SK-N-SH (cell line): ENCODE measurements at regions not wholly inside any gene's neighbourhood (a gene's known extent, or its start where the extent isn't known, plus 50 kb on each side); places are given as distances from the start of the nearest gene placed in this dataset.

Experiments used
- CTCF ChIA-PET: fragments of 300-600, 350-600 bp; formaldehyde crosslinking; extraction: SDS; loops from one replicate; lab custom pipeline; 2021; lab: Yijun Ruan, JAX
- POLR2A ChIA-PET: fragments of 350-600 bp; sonication (Branson Sonifier 250); formaldehyde crosslinking; extraction: SDS; loops from one replicate; lab custom pipeline; 2020; ENCODE audit warnings: antibody characterized with exemption, inconsistent platforms; lab: Yijun Ruan, JAX
- DNase-seq: peaks from one replicate; pipeline ENCODE4 v3.0.0; 2012
- H2AFZ ChIP-seq: fragments of 200-600 bp; sonication (generic); 2 replicates; pipeline ENCODE4 v1.8.1; 2016; ENCODE audit warnings: antibody characterized with exemption, mild to moderate bottlenecking, low read depth
- H3F3A ChIP-seq: fragments of 200-600 bp; sonication (generic); replicated peaks from 2 replicates; pipeline ENCODE3; 2016; ENCODE audit warnings: antibody characterized with exemption, mild to moderate bottlenecking; ENCODE audit not compliant: insufficient read depth
- H3K27ac ChIP-seq, 2 experiments: fragments of 200-500 bp in 1 of 2; fragments of 200-600 bp in 1 of 2; sonication (Bioruptor generic) in 1 of 2; sonication (generic), shearing (Covaris generic) in 1 of 2; 2 replicates each; pipeline versions ENCODE4 v1.5.1 to v1.6.1; 2014 to 2016; ENCODE audit warnings: low read depth in 2 of 2, inconsistent platforms in 1 of 2, low read length in 1 of 2, mild to moderate bottlenecking in 1 of 2, mixed read lengths in 1 of 2
- H3K27me3 ChIP-seq: fragments of 200-600 bp; sonication (generic), shearing (Covaris generic); 2 replicates; pipeline ENCODE4 v1.6.1; 2016; ENCODE audit warnings: mixed run types; ENCODE audit not compliant: insufficient read depth
- H3K36me3 ChIP-seq, 2 experiments: fragments of 200-500 bp in 1 of 2; fragments of 200-600 bp in 1 of 2; sonication (Bioruptor generic) in 1 of 2; sonication (generic) in 1 of 2; replicated peaks in 1 of 2; 2 replicates each; pipeline versions ENCODE3 to v1.5.1; 2014 to 2016; ENCODE audit warnings: low read length in 1 of 2, mild to moderate bottlenecking in 1 of 2; ENCODE audit not compliant: insufficient read depth in 2 of 2, control insufficient read depth in 1 of 2
- H3K4me1 ChIP-seq, 2 experiments: fragments of 200-500 bp in 1 of 2; fragments of 200-600 bp in 1 of 2; sonication (Bioruptor generic) in 1 of 2; sonication (generic), shearing (Covaris generic) in 1 of 2; 2 replicates each; pipeline versions ENCODE4 v1.5.1 to v1.6.1; 2014 to 2016; ENCODE audit warnings: low read depth in 1 of 2, low read length in 1 of 2, mixed run types in 1 of 2; ENCODE audit not compliant: insufficient read depth in 2 of 2, control insufficient read depth in 1 of 2
- H3K4me2 ChIP-seq: fragments of 200-600 bp; sonication (generic), shearing (Covaris generic); 2 replicates; pipeline ENCODE4 v1.6.1; 2017; ENCODE audit warnings: mixed run types
- H3K4me3 ChIP-seq, 2 experiments: fragments of 200-500 bp in 1 of 2; fragments of 200-600 bp in 1 of 2; sonication (Bioruptor generic) in 1 of 2; sonication (generic), shearing (Covaris generic) in 1 of 2; 2 replicates each; pipeline versions ENCODE4 v1.5.1 to v1.8.1; 2014 to 2016; ENCODE audit warnings: low read depth in 2 of 2, inconsistent platforms in 1 of 2, low read length in 1 of 2, mild to moderate bottlenecking in 1 of 2, mixed read lengths in 1 of 2, moderate library complexity in 1 of 2
- H3K79me2 ChIP-seq: fragments of 200-600 bp; sonication (generic); 2 replicates; pipeline ENCODE4 v1.8.1; 2017; ENCODE audit warnings: mild to moderate bottlenecking; ENCODE audit not compliant: insufficient read depth
- H3K9ac ChIP-seq: fragments of 200-600 bp; sonication (generic); 2 replicates; pipeline ENCODE4 v1.6.1; 2017; ENCODE audit warnings: mixed run types
- H3K9me2 ChIP-seq: fragments of 200-600 bp; sonication (generic); 2 replicates; pipeline ENCODE4 v1.6.1; 2017; ENCODE audit warnings: mixed run types
- H3K9me3 ChIP-seq: fragments of 200-600 bp; sonication (generic); 2 replicates; pipeline ENCODE4 v1.6.1; 2017; ENCODE audit warnings: mixed run types, mild to moderate bottlenecking, moderate library complexity
- H4K20me1 ChIP-seq: fragments of 200-600 bp; sonication (generic); 2 replicates; pipeline ENCODE4 v1.6.1; 2017; ENCODE audit warnings: mild to moderate bottlenecking, mixed run types; ENCODE audit not compliant: insufficient read depth
- CTCF ChIP-seq: fragments of 200-600 bp; sonication (generic); IDR thresholded peaks from 2 replicates; pipeline ENCODE4 v1.6.1; 2017; ENCODE audit warnings: antibody characterized with exemption, mild to moderate bottlenecking, moderate library complexity
- FOSL2 ChIP-seq: IDR thresholded peaks from 2 replicates; pipeline ENCODE4 v1.4.0; 2012; ENCODE audit warnings: low read depth, mild to moderate bottlenecking, moderate library complexity, borderline replicate concordance
- FOXJ3 ChIP-seq: sonication (generic); formaldehyde crosslinking; IDR thresholded peaks from 2 replicates; pipeline ENCODE4 v1.5.1; 2020; ENCODE audit warnings: mild to moderate bottlenecking, missing genetic modification reagents
- FOXM1 ChIP-seq: IDR thresholded peaks from 2 replicates; pipeline ENCODE4 v1.4.0; 2012; ENCODE audit warnings: low read depth, mild to moderate bottlenecking
- GABPA ChIP-seq: IDR thresholded peaks from 2 replicates; pipeline ENCODE4 v1.4.0; 2012; ENCODE audit warnings: low read depth, mild to moderate bottlenecking
- JUND ChIP-seq: IDR thresholded peaks from 2 replicates; pipeline ENCODE4 v1.4.0; 2012
- MEF2A ChIP-seq: IDR thresholded peaks from 2 replicates; pipeline ENCODE4 v1.4.0; 2012; ENCODE audit warnings: low read depth, borderline replicate concordance
- MXI1 ChIP-seq: IDR thresholded peaks from 2 replicates; pipeline ENCODE4 v1.6.1; 2012; ENCODE audit warnings: mild to moderate bottlenecking, low read depth, low read length, improper control_type of control experiment
- NFIC ChIP-seq: IDR thresholded peaks from 2 replicates; pipeline ENCODE4 v1.4.0; 2012; ENCODE audit warnings: borderline replicate concordance
- POLR2AphosphoS5 ChIP-seq: IDR thresholded peaks from 2 replicates; pipeline ENCODE4 v1.6.1; 2012; ENCODE audit warnings: low read depth, low read length
- RAD21 ChIP-seq: IDR thresholded peaks from 2 replicates; pipeline ENCODE4 v1.6.1; 2012; ENCODE audit warnings: mild to moderate bottlenecking, low read length
- RCOR1 ChIP-seq: fragments of 150-350 bp; IDR thresholded peaks from 2 replicates; pipeline ENCODE4 v1.6.1; 2017; ENCODE audit warnings: antibody characterized with exemption, low read length
- RFX5 ChIP-seq: IDR thresholded peaks from 2 replicates; pipeline ENCODE4 v1.6.1; 2012; ENCODE audit warnings: mild to moderate bottlenecking, improper control_type of control experiment, low read length
- RXRA ChIP-seq: IDR thresholded peaks from 2 replicates; pipeline ENCODE4 v1.4.0; 2012; ENCODE audit warnings: low read depth, mild to moderate bottlenecking, borderline replicate concordance
- SMC3 ChIP-seq: IDR thresholded peaks from 2 replicates; pipeline ENCODE4 v1.6.1; 2012; ENCODE audit warnings: low read depth, low read length, improper control_type of control experiment
- TCF12 ChIP-seq: IDR thresholded peaks from 2 replicates; pipeline ENCODE4 v1.4.0; 2012
- YY1 ChIP-seq: IDR thresholded peaks from 2 replicates; pipeline ENCODE4 v1.4.0; 2012; ENCODE audit warnings: low read depth, mild to moderate bottlenecking
- WGBS: methylation state at CpG from one replicate; pipeline ENCODE4 v1.1.6; 2017; ENCODE audit warnings: low lambda C conversion rate; 5-methylcytosine and 5-hydroxymethylcytosine counted together
- TF ChIP-seq, protein P1 (sequence below): IDR thresholded peaks from 2 replicates; pipeline ENCODE4 v1.6.1; 2012; ENCODE audit warnings: mild to moderate bottlenecking, low read depth, low read length, moderate library complexity

- POLR2A ChIA-PET: no interaction called here
- Histone ChIP-seq H3K4me1 (no peaks in the 10 kb centered on the region), H4K20me1 (no peaks in the 10 kb centered on the region), H3K4me3 (no peak overlapping the region), H3K9me3 (no peaks in the 10 kb centered on the region), H3K27me3 (no peaks in the 10 kb centered on the region; the same call in 1 of the 2 replicates), H2AFZ (no peak overlapping the region), H3K79me2 (no peaks in the 10 kb centered on the region), H3K9ac (no peak overlapping the region), H3K4me2 (no peak overlapping the region), H3K36me3 (no peaks in the 10 kb centered on the region), H3K27ac (no peak overlapping the region), H3F3A (no peaks in the 10 kb centered on the region), H3K9me2 (0 out of 2 replicates have a peak, but pooled peaks cover 3% of the 10 kb centered on the region)
- no peak for DNase-seq
- WGBS: 8% methylated on average over 3 of the region's 3 CpGs
- no peak for TF ChIP-seq POLR2AphosphoS5
- no peak for TF ChIP-seq NFIC
- TF ChIP-seq MEF2A: no peak
- no peak for TF ChIP-seq FOSL2
- no peak for TF ChIP-seq GABPA
- TF ChIP-seq JUND: no peak
- CTCF ChIA-PET: no interaction called here
Measured at GRCh38 chr7:13078105-13078504, 390.7 kb downstream of the ARL4A start.

DNA sequence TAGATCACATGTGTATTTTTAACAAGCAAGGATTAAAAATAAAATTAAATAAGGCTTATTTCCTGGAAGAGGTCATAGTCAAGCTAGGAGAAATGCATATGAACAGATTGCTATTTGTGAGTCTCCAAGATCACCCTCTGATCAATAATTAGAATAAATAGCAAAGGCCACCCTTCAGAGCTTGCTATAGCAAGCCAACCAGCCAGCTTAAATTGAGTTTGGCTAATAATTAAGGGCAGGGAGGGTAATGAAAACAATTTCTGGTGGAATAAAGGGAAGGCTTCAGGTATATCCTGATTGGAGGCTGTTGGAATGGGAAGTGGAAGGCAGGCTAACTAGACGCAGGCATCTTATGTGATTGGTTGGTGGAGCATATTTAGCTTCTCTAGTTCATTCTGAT, 403.5 kb downstream of the ARL4A start:
- Histone ChIP-seq H3K9ac (no peak overlapping the region), H3K4me3 (no peak overlapping the region), H3K79me2 (no peaks in the 10 kb centered on the region), H3K27me3 (no peaks in the 10 kb centered on the region; the same call in 1 of the 2 replicates), H2AFZ (no peak overlapping the region), H4K20me1 (no peaks in the 10 kb centered on the region), H3K4me1 (no peaks in the 10 kb centered on the region), H3K4me2 (no peak overlapping the region), H3K27ac (no peak overlapping the region), H3K9me3 (no peaks in the 10 kb centered on the region), H3K9me2 (no peaks in the 10 kb centered on the region), H3F3A (no peaks in the 10 kb centered on the region), H3K36me3 (no peaks in the 10 kb centered on the region)
- POLR2A ChIA-PET: no interaction called here
- TF ChIP-seq RXRA (no peak), RFX5 (no peak), TCF12 (no peak), RAD21 (no peak), FOXM1 (no peak), SMC3 (no peak), FOXJ3 (no peak), RCOR1 (no peak), YY1 (no peak), CTCF (no peak), GABPA (no peak), MEF2A (no peak), POLR2AphosphoS5 (no peak), NFIC (no peak), FOSL2 (no peak), MXI1 (no peak)
- TF ChIP-seq, protein P1, sequence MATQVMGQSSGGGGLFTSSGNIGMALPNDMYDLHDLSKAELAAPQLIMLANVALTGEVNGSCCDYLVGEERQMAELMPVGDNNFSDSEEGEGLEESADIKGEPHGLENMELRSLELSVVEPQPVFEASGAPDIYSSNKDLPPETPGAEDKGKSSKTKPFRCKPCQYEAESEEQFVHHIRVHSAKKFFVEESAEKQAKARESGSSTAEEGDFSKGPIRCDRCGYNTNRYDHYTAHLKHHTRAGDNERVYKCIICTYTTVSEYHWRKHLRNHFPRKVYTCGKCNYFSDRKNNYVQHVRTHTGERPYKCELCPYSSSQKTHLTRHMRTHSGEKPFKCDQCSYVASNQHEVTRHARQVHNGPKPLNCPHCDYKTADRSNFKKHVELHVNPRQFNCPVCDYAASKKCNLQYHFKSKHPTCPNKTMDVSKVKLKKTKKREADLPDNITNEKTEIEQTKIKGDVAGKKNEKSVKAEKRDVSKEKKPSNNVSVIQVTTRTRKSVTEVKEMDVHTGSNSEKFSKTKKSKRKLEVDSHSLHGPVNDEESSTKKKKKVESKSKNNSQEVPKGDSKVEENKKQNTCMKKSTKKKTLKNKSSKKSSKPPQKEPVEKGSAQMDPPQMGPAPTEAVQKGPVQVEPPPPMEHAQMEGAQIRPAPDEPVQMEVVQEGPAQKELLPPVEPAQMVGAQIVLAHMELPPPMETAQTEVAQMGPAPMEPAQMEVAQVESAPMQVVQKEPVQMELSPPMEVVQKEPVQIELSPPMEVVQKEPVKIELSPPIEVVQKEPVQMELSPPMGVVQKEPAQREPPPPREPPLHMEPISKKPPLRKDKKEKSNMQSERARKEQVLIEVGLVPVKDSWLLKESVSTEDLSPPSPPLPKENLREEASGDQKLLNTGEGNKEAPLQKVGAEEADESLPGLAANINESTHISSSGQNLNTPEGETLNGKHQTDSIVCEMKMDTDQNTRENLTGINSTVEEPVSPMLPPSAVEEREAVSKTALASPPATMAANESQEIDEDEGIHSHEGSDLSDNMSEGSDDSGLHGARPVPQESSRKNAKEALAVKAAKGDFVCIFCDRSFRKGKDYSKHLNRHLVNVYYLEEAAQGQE: no peak
- DNase-seq: no peak
- WGBS: 9% methylated on average over 1 of the region's 1 CpG
- CTCF ChIA-PET: interaction anchor here (1.3 kb wide), 1 partner anchor 14 kb away, joined by 3 read pairs; no protein-coding TSS in a partner anchor
